H9 (cell line): ENCODE measurements at regions not wholly inside any gene's neighbourhood (a gene's known extent, or its start where the extent isn't known, plus 50 kb on each side); places are given as distances from the start of the nearest gene placed in this dataset.

ENCODE experiments used
- DNase-seq: peaks from one replicate; pipeline ENCODE4 v3.0.0-alpha.2; 2017
- H2AFZ ChIP-seq: one replicate; pipeline ENCODE4 v1.6.1; 2013; ENCODE audit warnings: mild to moderate bottlenecking, low read length, control low read depth, moderate library complexity
- H2AK5ac ChIP-seq: 2 replicates; pipeline ENCODE4 v1.6.1; 2013; ENCODE audit warnings: low read length, control low read depth, mixed read lengths; ENCODE audit not compliant: insufficient read length
- H2BK120ac ChIP-seq: one replicate; pipeline ENCODE4 v1.6.1; 2013; ENCODE audit warnings: low read depth, mild to moderate bottlenecking, low read length, control low read depth, inconsistent platforms; ENCODE audit not compliant: poor library complexity, severe bottlenecking
- H2BK12ac ChIP-seq: 2 replicates; pipeline ENCODE4 v1.6.1; 2013; ENCODE audit warnings: low read length, control low read depth, mixed read lengths, low read depth; ENCODE audit not compliant: insufficient read length
- H2BK15ac ChIP-seq: 2 replicates; pipeline ENCODE4 v1.6.1; 2013; ENCODE audit warnings: low read depth, low read length, control low read depth
- H2BK20ac ChIP-seq: one replicate; pipeline ENCODE4 v1.6.1; 2013; ENCODE audit warnings: low read depth, mild to moderate bottlenecking, low read length, control low read depth, inconsistent platforms; ENCODE audit not compliant: poor library complexity, severe bottlenecking
- H2BK5ac ChIP-seq: 2 replicates; pipeline ENCODE4 v1.6.1; 2013; ENCODE audit warnings: low read length, control low read depth, mixed read lengths; ENCODE audit not compliant: insufficient read length
- H3K14ac ChIP-seq: 2 replicates; pipeline ENCODE4 v1.6.1; 2013; ENCODE audit warnings: low read length, control low read depth; ENCODE audit not compliant: insufficient read depth
- H3K18ac ChIP-seq: 2 replicates; pipeline ENCODE4 v1.6.1; 2013; ENCODE audit warnings: low read depth, mild to moderate bottlenecking, mixed read lengths, low read length, control low read depth; ENCODE audit not compliant: insufficient read length
- H3K23ac ChIP-seq: 2 replicates; pipeline ENCODE4 v1.6.1; 2013; ENCODE audit warnings: low read length, control low read depth, mixed read lengths, low read depth; ENCODE audit not compliant: insufficient read length
- H3K23me2 ChIP-seq: 2 replicates; pipeline ENCODE4 v1.6.1; 2013; ENCODE audit warnings: low read depth, mild to moderate bottlenecking, mixed read lengths, low read length, control low read depth; ENCODE audit not compliant: insufficient read length, poor library complexity, severe bottlenecking
- H3K27ac ChIP-seq: 2 replicates; pipeline ENCODE4 v1.5.1; 2013; ENCODE audit warnings: low read length, control low read depth, mixed read lengths, low read depth; ENCODE audit not compliant: insufficient read length
- H3K27me3 ChIP-seq: 2 replicates; pipeline ENCODE4 v1.6.1; 2013; ENCODE audit warnings: low read length, control low read depth, inconsistent platforms; ENCODE audit not compliant: insufficient read depth
- H3K4ac ChIP-seq: 2 replicates; pipeline ENCODE4 v1.6.1; 2013; ENCODE audit warnings: low read depth, mild to moderate bottlenecking, control low read depth, inconsistent platforms, low read length, moderate library complexity
- H3K4me1 ChIP-seq: 2 replicates; pipeline ENCODE4 v1.6.1; 2013; ENCODE audit warnings: low read length, control low read depth, inconsistent platforms; ENCODE audit not compliant: insufficient read depth
- H3K4me2 ChIP-seq: 2 replicates; pipeline ENCODE4 v1.6.1; 2013; ENCODE audit warnings: low read length, control low read depth, mixed read lengths; ENCODE audit not compliant: insufficient read length, insufficient read depth
- H3K56ac ChIP-seq: 2 replicates; pipeline ENCODE4 v1.6.1; 2013; ENCODE audit warnings: low read depth, mild to moderate bottlenecking, mixed read lengths, low read length, control low read depth; ENCODE audit not compliant: insufficient read length
- H3K79me1 ChIP-seq: 2 replicates; pipeline ENCODE4 v1.6.1; 2013; ENCODE audit warnings: low read depth, mild to moderate bottlenecking, moderate library complexity, low read length, control low read depth, inconsistent platforms; ENCODE audit not compliant: insufficient read depth, poor library complexity, severe bottlenecking
- H3K79me2 ChIP-seq: 2 replicates; pipeline ENCODE4 v1.6.1; 2013; ENCODE audit warnings: low read length, control low read depth, inconsistent platforms; ENCODE audit not compliant: insufficient read depth
- H3K9ac ChIP-seq: 2 replicates; pipeline ENCODE4 v1.6.1; 2013; ENCODE audit warnings: low read length, control low read depth, mixed read lengths; ENCODE audit not compliant: insufficient read length; ENCODE audit errors: extremely low read depth
- H3K9me3 ChIP-seq: one replicate; pipeline ENCODE4 v1.6.1; 2013; ENCODE audit warnings: low read depth, low read length, inconsistent platforms; ENCODE audit not compliant: control insufficient read depth
- H3T11ph ChIP-seq: one replicate; pipeline ENCODE4 v1.6.1; 2013; ENCODE audit warnings: mild to moderate bottlenecking, low read length, control low read depth, inconsistent platforms
- H4K20me1 ChIP-seq: one replicate; pipeline ENCODE4 v1.6.1; 2013; ENCODE audit not compliant: control insufficient read depth, insufficient read length, insufficient read depth
- H4K5ac ChIP-seq: 2 replicates; pipeline ENCODE4 v1.6.1; 2013; ENCODE audit warnings: low read depth, mild to moderate bottlenecking, mixed read lengths, low read length, control low read depth; ENCODE audit not compliant: insufficient read length
- H4K8ac ChIP-seq: replicated peaks from 2 replicates; pipeline ENCODE4 v1.6.1; 2013; ENCODE audit warnings: low read length, control low read depth, mixed read lengths, low read depth; ENCODE audit not compliant: insufficient read length
- H4K91ac ChIP-seq: 2 replicates; pipeline ENCODE4 v1.6.1; 2013; ENCODE audit warnings: low read depth, mild to moderate bottlenecking, moderate library complexity, mixed read lengths, low read length, control low read depth; ENCODE audit not compliant: insufficient read length
- H3K27ac Mint-ChIP-seq, 3 experiments: 2 replicates in 2 of 3; 3 replicates in 1 of 3; pipeline ENCODE4 v1.8.0; 2020 to 2021; ENCODE audit warnings: mixed read lengths in 3 of 3, mild to moderate bottlenecking in 1 of 3, moderate library complexity in 1 of 3
- H3K27me3 Mint-ChIP-seq: 2 replicates; pipeline ENCODE4 v1.8.0; 2021; ENCODE audit warnings: low read depth, mild to moderate bottlenecking, moderate library complexity, mixed read lengths
- H3K36me3 Mint-ChIP-seq, 3 experiments: 2 replicates in 2 of 3; 3 replicates in 1 of 3; pipeline ENCODE4 v1.8.0; 2020 to 2021; ENCODE audit warnings: low read depth in 3 of 3, mixed read lengths in 3 of 3; ENCODE audit not compliant: insufficient read depth in 1 of 3
- H3K4me1 Mint-ChIP-seq, 2 experiments: 2 replicates each; pipeline ENCODE4 v1.8.0; 2020; ENCODE audit warnings: mixed read lengths in 2 of 2
- H3K4me3 Mint-ChIP-seq, 2 experiments: 2 replicates in 1 of 2; 3 replicates in 1 of 2; pipeline ENCODE4 v1.8.0; 2020 to 2021; ENCODE audit warnings: mild to moderate bottlenecking in 2 of 2, mixed read lengths in 2 of 2, moderate library complexity in 1 of 2
- H3K9me3 Mint-ChIP-seq, 2 experiments: 2 replicates in 1 of 2; 3 replicates in 1 of 2; pipeline ENCODE4 v1.8.0; 2020; ENCODE audit warnings: mild to moderate bottlenecking in 2 of 2, mixed read lengths in 2 of 2, moderate library complexity in 1 of 2
- CTCF ChIP-seq: fragments of 200-600 bp; sonication (generic); conservative IDR thresholded peaks from 3 replicates; pipeline ENCODE4 v1.8.0; 2021; ENCODE audit warnings: antibody characterized with exemption, mild to moderate bottlenecking
- WGBS: extraction: QIAGEN DNeasy Blood & Tissue Kit; methylation state at CpG from one replicate; pipeline ENCODE4 v1.1.7; 2013; ENCODE audit warnings: missing lambda C conversion rate, low lambda C conversion rate, mixed read lengths; ENCODE audit not compliant: insufficient read length; ENCODE audit errors: extremely low coverage; 5-methylcytosine and 5-hydroxymethylcytosine counted together

GRCh38 chr7:22579961-22580360 is 80.0 kb upstream of the STEAP1B start:
- no peak overlapping the region for H3K4me3 Mint-ChIP-seq
- Histone ChIP-seq H3K23me2 (no peaks in the 10 kb centered on the region), H2BK5ac (no peak overlapping the region), H2AFZ (no peak overlapping the region), H2BK120ac (no peak overlapping the region), H3K79me1 (no peaks in the 10 kb centered on the region), H3K79me2 (no peaks in the 10 kb centered on the region), H3K27ac (no peak overlapping the region), H4K20me1 (no peaks in the 10 kb centered on the region), H3K4me2 (no peak overlapping the region), H2BK20ac (no peak overlapping the region), H2BK15ac (no peak overlapping the region), H3K27me3 (no peaks in the 10 kb centered on the region), H3K9me3 (no peaks in the 10 kb centered on the region), H3K23ac (no peak overlapping the region), H3K9ac (no peak overlapping the region), H3K4me1 (peaks cover 10% of the 10 kb centered on the region), H3K14ac (no peak overlapping the region), H4K8ac (no peak overlapping the region), H2BK12ac (no peak overlapping the region), H3K4ac (no peak overlapping the region), H4K5ac (no peak overlapping the region), H3K18ac (no peak overlapping the region), H3T11ph (no peak overlapping the region), H3K56ac (no peak overlapping the region), H4K91ac (no peak overlapping the region), H2AK5ac (no peak overlapping the region)
- TF ChIP-seq CTCF: no peak
- H3K36me3 Mint-ChIP-seq: no peaks in the 10 kb centered on the region
- no peaks in the 10 kb centered on the region for H3K27me3 Mint-ChIP-seq
- peaks cover 17 to 18% of the 10 kb centered on the region in 2 experiments for H3K4me1 Mint-ChIP-seq
- no peak for DNase-seq
- H3K27ac Mint-ChIP-seq: no peak overlapping the region
- no peaks in the 10 kb centered on the region for H3K9me3 Mint-ChIP-seq
- no CpG with 5 or more reads among the region's 2 CpGs for WGBS
